K562 (cell line): ENCODE measurements at regions not wholly inside any gene's neighbourhood (a gene's known extent, or its start where the extent isn't known, plus 50 kb on each side); places are given as distances from the start of the nearest gene placed in this dataset.

ENCODE experiments used
- ATAC-seq: fragments of 200-7000 bp; cut with Tn5 transposase; 3 replicates; pipeline ENCODE4 v1.9.1; 2020; ENCODE audit warnings: moderate library complexity
- BruUV-seq: library from RNA; stranded (reverse); fragments of 400-500 nt; replicated peaks from 2 replicates; lab custom pipeline; 2021; lab: Mats Ljungman, UMichigan
- CTCF ChIA-PET: fragments of 300-600 bp; formaldehyde crosslinking; extraction: SDS; loops from one replicate; lab custom pipeline; 2021; ENCODE audit warnings: low intra/inter-chr PET ratio; lab: Yijun Ruan, JAX
- POLR2A ChIA-PET: fragments of 300-600, 350-650 bp; sonication (Branson Sonifier 250); formaldehyde crosslinking; extraction: SDS; loops from one replicate; lab custom pipeline; 2021; ENCODE audit warnings: antibody characterized with exemption, inconsistent platforms; lab: Yijun Ruan, JAX
- DNase-seq, 4 experiments: peaks; one replicate each; pipeline versions ENCODE4 v3.0.0 to v3.0.0-alpha.2; 2011 to 2018; ENCODE audit warnings: low spot score in 3 of 4, mixed read lengths in 3 of 4; ENCODE audit errors: extremely low read depth in 1 of 4
- FAIRE-seq: peaks from 2 replicates; lab custom pipeline; 2011; peaks lifted over from hg19 to GRCh38; lab: Jason Lieb, UNC
- H2AFZ ChIP-seq: 2 replicates; pipeline ENCODE4 v1.6.0; 2011; ENCODE audit warnings: low read depth, low read length, control low read depth, inconsistent platforms
- H3K27ac ChIP-seq: fragments of 200-600 bp; 3 replicates; pipeline ENCODE4 v1.8.0; 2011; ENCODE audit warnings: low read depth, mild to moderate bottlenecking, control low read depth, inconsistent platforms, low read length, moderate library complexity, mixed read lengths; ENCODE audit errors: extremely low read depth
- H3K27me3 ChIP-seq, 2 experiments: fragments of 300-600 bp in 1 of 2; 2 replicates in 1 of 2; 3 replicates in 1 of 2; pipeline versions ENCODE4 v1.6.0 to v1.8.0; 2011; ENCODE audit warnings: inconsistent platforms in 2 of 2, low read length in 2 of 2, mild to moderate bottlenecking in 1 of 2, mixed read lengths in 1 of 2, moderate library complexity in 1 of 2; ENCODE audit not compliant: control insufficient read depth in 2 of 2, insufficient read depth in 2 of 2
- H3K36me3 ChIP-seq: fragments of 300-600 bp; 3 replicates; pipeline ENCODE4 v1.8.0; 2011; ENCODE audit warnings: mild to moderate bottlenecking, low read length, inconsistent platforms; ENCODE audit not compliant: control insufficient read depth, insufficient read depth
- H3K4me1 ChIP-seq, 2 experiments: fragments of 200-600 bp in 1 of 2; replicated peaks in 1 of 2; 2 replicates in 1 of 2; 3 replicates in 1 of 2; pipeline versions ENCODE4 v1.5.1 to v1.8.0; 2011; ENCODE audit warnings: inconsistent platforms in 2 of 2, low read length in 2 of 2, mild to moderate bottlenecking in 1 of 2, mixed read lengths in 1 of 2, moderate library complexity in 1 of 2; ENCODE audit not compliant: control insufficient read depth in 2 of 2, insufficient read depth in 2 of 2
- H3K4me2 ChIP-seq: 2 replicates; pipeline ENCODE4 v1.6.1; 2011; ENCODE audit warnings: low read length, control low read depth, inconsistent platforms, mixed read lengths; ENCODE audit not compliant: insufficient read depth
- H3K4me3 ChIP-seq: fragments of 200-600 bp; sonication (generic), shearing (Covaris generic); 2 replicates; pipeline ENCODE4 v1.5.1; 2016; ENCODE audit warnings: control low read depth, inconsistent platforms
- H3K79me2 ChIP-seq: fragments of 200-600 bp; 3 replicates; pipeline ENCODE4 v1.8.0; 2011; ENCODE audit warnings: low read length, inconsistent platforms; ENCODE audit not compliant: control insufficient read depth, insufficient read depth
- H3K9ac ChIP-seq, 2 experiments: 2 replicates each; pipeline versions ENCODE4 v1.6.0 to v1.6.1; 2011; ENCODE audit warnings: low read depth in 2 of 2, low read length in 2 of 2, control low read depth in 1 of 2, inconsistent platforms in 1 of 2, mild to moderate bottlenecking in 1 of 2, mixed read lengths in 1 of 2; ENCODE audit not compliant: insufficient read depth in 1 of 2
- H3K9me1 ChIP-seq: one replicate; pipeline ENCODE4 v1.6.0; 2011; ENCODE audit warnings: inconsistent platforms, mild to moderate bottlenecking, low read length, moderate library complexity; ENCODE audit not compliant: control insufficient read depth, insufficient read depth
- H3K9me3 ChIP-seq: replicated peaks from 2 replicates; pipeline ENCODE4 v1.5.1; 2011; ENCODE audit warnings: low read depth, low read length, inconsistent platforms; ENCODE audit not compliant: control insufficient read depth, insufficient read depth
- H4K20me1 ChIP-seq: replicated peaks from 2 replicates; pipeline ENCODE4 v1.6.1; 2011; ENCODE audit warnings: low read length, inconsistent platforms, mixed read lengths; ENCODE audit not compliant: control insufficient read depth, insufficient read depth
- EGR1 ChIP-seq: fragments of 450-650 bp; conservative IDR thresholded peaks from 2 replicates; pipeline ENCODE4 v1.6.1; 2017; ENCODE audit warnings: mild to moderate bottlenecking
- ETS2 ChIP-seq: IDR thresholded peaks from 2 replicates; pipeline ENCODE4 v1.6.1; 2016; ENCODE audit warnings: borderline replicate concordance, missing genetic modification characterization, mild to moderate bottlenecking, moderate library complexity, missing compliant biosample characterization; ENCODE audit not compliant: poor library complexity, severe bottlenecking
- FOXK2 ChIP-seq, 2 experiments: fragments of 450-650 bp; IDR thresholded peaks in 1 of 2; conservative IDR thresholded peaks in 1 of 2; 2 replicates each; pipeline ENCODE4 v1.6.1; 2016; ENCODE audit warnings: low read depth in 2 of 2, mild to moderate bottlenecking in 1 of 2
- FOXM1 ChIP-seq, 2 experiments: fragments of 450-650 bp in 1 of 2; sonication (generic) in 1 of 2; formaldehyde crosslinking in 1 of 2; IDR thresholded peaks; 2 replicates each; pipeline versions ENCODE4 v1.6.1 to v1.9.0; 2017 to 2022; ENCODE audit warnings: low read depth in 2 of 2, mild to moderate bottlenecking in 2 of 2, missing genetic modification reagents in 1 of 2, moderate library complexity in 1 of 2
- HCFC1 ChIP-seq: IDR thresholded peaks from 2 replicates; pipeline ENCODE4 v1.6.1; 2012; ENCODE audit warnings: low read depth, low read length, improper control_type of control experiment
- HDGF ChIP-seq: fragments of 450-650 bp; IDR thresholded peaks from 2 replicates; pipeline ENCODE4 v1.6.1; 2016
- HNRNPLL ChIP-seq: fragments of 200-400 bp; formaldehyde crosslinking; IDR thresholded peaks from 2 replicates; pipeline ENCODE4 v1.6.1; 2017; ENCODE audit warnings: low read length, low read depth, mild to moderate bottlenecking; ENCODE audit not compliant: poor library complexity, severe bottlenecking
- HOXB6 ChIP-seq: fragments of 250-450 bp; sonication (Bioruptor Pico); IDR thresholded peaks from 2 replicates; pipeline ENCODE4 v1.5.1; 2022; ENCODE audit warnings: mild to moderate bottlenecking, borderline replicate concordance
- MTA3 ChIP-seq: fragments of 450-650 bp; formaldehyde crosslinking; IDR thresholded peaks from 2 replicates; pipeline ENCODE4 v1.6.1; 2017; ENCODE audit warnings: mild to moderate bottlenecking, borderline replicate concordance
- NCOA4 ChIP-seq: fragments of 450-650 bp; IDR thresholded peaks from 2 replicates; pipeline ENCODE4 v1.6.1; 2018; ENCODE audit warnings: mild to moderate bottlenecking; ENCODE audit not compliant: partially characterized antibody
- RBM25 ChIP-seq: fragments of 200-400 bp; formaldehyde crosslinking; IDR thresholded peaks from 2 replicates; pipeline ENCODE4 v1.6.1; 2018; ENCODE audit warnings: low read length, low read depth, moderate library complexity; ENCODE audit not compliant: severe bottlenecking
- SIRT6 ChIP-seq: IDR thresholded peaks from one replicate; pipeline ENCODE4 v1.6.1; 2012; ENCODE audit warnings: low read depth, mild to moderate bottlenecking, control low read depth, inconsistent platforms, low read length, moderate library complexity
- TCF15 ChIP-seq: fragments of 250-450 bp; sonication (Bioruptor Pico); IDR thresholded peaks from 2 replicates; pipeline ENCODE4 v1.8.0; 2022; ENCODE audit warnings: moderate library complexity, mild to moderate bottlenecking, inconsistent platforms
- ZNF134 ChIP-seq: fragments of 250-450 bp; sonication (Bioruptor Pico); conservative IDR thresholded peaks from 2 replicates; pipeline ENCODE4 v1.4.0; 2020
- ZNF41 ChIP-seq: fragments of 250-450 bp; sonication (Bioruptor Pico); conservative IDR thresholded peaks from 2 replicates; pipeline ENCODE4 v1.4.0; 2020; ENCODE audit warnings: mild to moderate bottlenecking
- WGBS: fragments of 100-300 bp; shearing (Covaris generic); methylation state at CpG from one replicate; pipeline ENCODE4 v1.1.6; 2016; ENCODE audit warnings: low coverage, mixed read lengths; ENCODE audit not compliant: insufficient coverage; ENCODE audit errors: missing lambda C conversion rate; 5-methylcytosine and 5-hydroxymethylcytosine counted together
- in situ Hi-C: fragments of 300-500 bp; cut with MboI; formaldehyde crosslinking; loops from 4 replicates; pipeline ENCODE4 v1.15.0; 2018; ENCODE audit warnings: inconsistent platforms, mixed read lengths
- intact Hi-C: fragments of 100-400 bp; cut with micrococcal nuclease; formaldehyde crosslinking; loops from 2 replicates; pipeline ENCODE4 v1.14.2; 2022

GRCh38 chr2:105454801-105455485, 56.1 kb upstream of the FHL2 start (continued):
- TF ChIP-seq HOXB6 (CRISPR knock-in tag) (no peak), ZNF41 (CRISPR knock-in tag) (0 out of 2 replicates have a peak, but pooled peaks have one; percentile 51), FOXK2 (conservative IDR thresholded peaks at IDR 0.05 in 1 of 2, IDR thresholded peaks at IDR 0.05 in 1 of 2; ENCODE audit: low read depth in 2 of 2) (no peak), HNRNPLL (no peak), TCF15 (CRISPR knock-in tag) (no peak)

GRCh38 chr2:105451571-105452166, 52.8 kb upstream of the FHL2 start:
- H3K36me3 ChIP-seq = no peaks in the 10 kb centered on the region
- 32% methylated on average over 5 of the region's 5 CpGs for WGBS
- ChIA-PET POLR2A (interaction anchor here (1.0 kb wide), 1 partner anchor 10 kb away, joined by 3 read pairs; no protein-coding TSS in a partner anchor), CTCF (interaction anchor here (0.8 kb wide), 1 partner anchor 70 kb away, joined by 4 read pairs; no protein-coding TSS in a partner anchor)
- H3K4me1 ChIP-seq = peaks cover 3 to 26% of the 10 kb centered on the region in 2 experiments; a peak in 3 of 5 replicates
- intact Hi-C loops (loop anchor here (5.0 kb wide), 1 partner anchor 79 kb away; no protein-coding TSS in a partner anchor), in situ Hi-C loops (no loop called here)
- no peak for ATAC-seq
- H2AFZ ChIP-seq = no peak overlapping the region
- H3K4me2 ChIP-seq = no peak overlapping the region
- H3K9ac ChIP-seq = no peak overlapping the region
- no peaks in the 10 kb centered on the region for H4K20me1 ChIP-seq
- H3K9me1 ChIP-seq = no peaks in the 10 kb centered on the region
- no peaks in the 10 kb centered on the region for H3K27me3 ChIP-seq
- H3K79me2 ChIP-seq = no peaks in the 10 kb centered on the region
- FAIRE-seq = no peak
- no peak overlapping the region for H3K27ac ChIP-seq
- DNase-seq = no peak
- no peak overlapping the region for H3K4me3 ChIP-seq
- TF ChIP-seq ZNF134 (CRISPR knock-in tag) (peak; percentile 98), ETS2 (tag) (no peak), HDGF (no peak), EGR1 (no peak), MTA3 (no peak), NCOA4 (no peak), SIRT6 (no peak), HCFC1 (no peak), RBM25 (peak; percentile 60), FOXM1 (IDR thresholded peaks at IDR 0.05; ENCODE audit: low read depth) (peak; percentile 50; the same call in 1 of the 2 replicates), FOXM1 (CRISPR knock-in tag; IDR thresholded peaks at IDR 0.05; ENCODE audit: low read depth) (no peak)
- BruUV-seq = no TSS peak
- no peaks in the 10 kb centered on the region for H3K9me3 ChIP-seq
